ENCODE measurements at regions not wholly inside any gene's neighbourhood (a gene's known extent, or its start where the extent isn't known, plus 50 kb on each side); places are given as distances from the start of the nearest gene placed in this dataset.

GRCh38 chr16:66309215-66309807 is 57.2 kb upstream of the CDH5 start:
- TF ChIP-seq CTCF (IDR thresholded peaks at IDR 0.05) (no peak), EZH2 (IDR thresholded peaks at IDR 0.05; ENCODE audit: borderline replicate concordance, insufficient read depth, low read depth, low read length, poor library complexity, severe bottlenecking) (no peak)
